K562 (cell line): ENCODE measurements at regions not wholly inside any gene's neighbourhood (a gene's known extent, or its start where the extent isn't known, plus 50 kb on each side); places are given as distances from the start of the nearest gene placed in this dataset.
A peak's percentile ranks its signal among the peaks of the same experiment; 100 is the strongest.

Source experiments
- ATF6 ChIP-seq: sonication (generic); formaldehyde crosslinking; IDR thresholded peaks from 2 replicates; pipeline ENCODE4 v1.4.0; 2020; ENCODE audit warnings: mild to moderate bottlenecking, missing genetic modification reagents
- E2F1 ChIP-seq: sonication (generic); formaldehyde crosslinking; IDR thresholded peaks from 2 replicates; pipeline ENCODE4 v1.8.1; 2023; ENCODE audit warnings: mild to moderate bottlenecking, missing genetic modification reagents, moderate library complexity
- ETV6 ChIP-seq, 3 experiments: fragments of 150-350 bp in 1 of 3; sonication (generic) in 1 of 3; formaldehyde crosslinking in 1 of 3; IDR thresholded peaks; 2 replicates each; pipeline versions ENCODE4 v1.6.1 to v1.8.0; 2014 to 2022; ENCODE audit warnings: borderline replicate concordance in 2 of 3, low read depth in 2 of 3, antibody characterized with exemption in 1 of 3, low read length in 1 of 3, mild to moderate bottlenecking in 1 of 3, missing genetic modification reagents in 1 of 3
- FIP1L1 ChIP-seq: fragments of 200-400 bp; formaldehyde crosslinking; IDR thresholded peaks from 2 replicates; pipeline ENCODE4 v1.6.1; 2018; ENCODE audit warnings: mild to moderate bottlenecking, low read depth, low read length; ENCODE audit not compliant: poor library complexity, severe bottlenecking
- FOXA3 ChIP-seq, 2 experiments: fragments of 450-650 bp in 1 of 2; sonication (generic) in 1 of 2; formaldehyde crosslinking; IDR thresholded peaks in 1 of 2; conservative IDR thresholded peaks in 1 of 2; 2 replicates each; pipeline versions ENCODE4 v1.4.0 to v1.8.0; 2020 to 2022; ENCODE audit warnings: mild to moderate bottlenecking in 2 of 2, missing genetic modification reagents in 1 of 2
- MTA2 ChIP-seq: fragments of 450-650 bp; IDR thresholded peaks from 2 replicates; pipeline ENCODE4 v1.6.1; 2016; ENCODE audit warnings: low read depth
- POLR2H ChIP-seq: IDR thresholded peaks from 2 replicates; pipeline ENCODE4 v1.6.1; 2016; ENCODE audit warnings: missing genetic modification characterization, low read depth, mild to moderate bottlenecking, control low read depth, missing compliant biosample characterization, moderate library complexity
- RCOR1 ChIP-seq, 2 experiments: IDR thresholded peaks; 2 replicates each; pipeline ENCODE4 v1.6.1; 2012; ENCODE audit warnings: low read depth in 2 of 2, low read length in 2 of 2, borderline replicate concordance in 1 of 2, improper control_type of control experiment in 1 of 2
- USF2 ChIP-seq: sonication (generic); formaldehyde crosslinking; IDR thresholded peaks from 2 replicates; pipeline ENCODE4 v1.5.0; 2020; ENCODE audit warnings: missing genetic modification reagents
- ZMIZ1 ChIP-seq, 2 experiments: fragments of 150-350 bp in 1 of 2; IDR thresholded peaks; 2 replicates each; pipeline ENCODE4 v1.6.1; 2012 to 2016; ENCODE audit warnings: low read depth in 2 of 2, low read length in 2 of 2, mild to moderate bottlenecking in 1 of 2, moderate library complexity in 1 of 2
- ZNF511 ChIP-seq: sonication (generic); formaldehyde crosslinking; IDR thresholded peaks from 2 replicates; pipeline ENCODE4 v1.8.0; 2022; ENCODE audit warnings: mild to moderate bottlenecking, missing genetic modification reagents
- TF ChIP-seq, protein P1 (sequence below): sonication (generic); formaldehyde crosslinking; IDR thresholded peaks from 2 replicates; pipeline ENCODE4 v1.8.1; 2023; ENCODE audit warnings: mild to moderate bottlenecking, missing genetic modification reagents
- TF ChIP-seq, protein P2 (sequence below), 2 experiments: fragments of 450-650 bp in 1 of 2; sonication (generic) in 1 of 2; formaldehyde crosslinking; conservative IDR thresholded peaks; 2 replicates each; pipeline versions ENCODE4 v1.4.0 to v1.8.1; 2020 to 2022; ENCODE audit warnings: mild to moderate bottlenecking in 1 of 2, missing genetic modification reagents in 1 of 2

DNA sequence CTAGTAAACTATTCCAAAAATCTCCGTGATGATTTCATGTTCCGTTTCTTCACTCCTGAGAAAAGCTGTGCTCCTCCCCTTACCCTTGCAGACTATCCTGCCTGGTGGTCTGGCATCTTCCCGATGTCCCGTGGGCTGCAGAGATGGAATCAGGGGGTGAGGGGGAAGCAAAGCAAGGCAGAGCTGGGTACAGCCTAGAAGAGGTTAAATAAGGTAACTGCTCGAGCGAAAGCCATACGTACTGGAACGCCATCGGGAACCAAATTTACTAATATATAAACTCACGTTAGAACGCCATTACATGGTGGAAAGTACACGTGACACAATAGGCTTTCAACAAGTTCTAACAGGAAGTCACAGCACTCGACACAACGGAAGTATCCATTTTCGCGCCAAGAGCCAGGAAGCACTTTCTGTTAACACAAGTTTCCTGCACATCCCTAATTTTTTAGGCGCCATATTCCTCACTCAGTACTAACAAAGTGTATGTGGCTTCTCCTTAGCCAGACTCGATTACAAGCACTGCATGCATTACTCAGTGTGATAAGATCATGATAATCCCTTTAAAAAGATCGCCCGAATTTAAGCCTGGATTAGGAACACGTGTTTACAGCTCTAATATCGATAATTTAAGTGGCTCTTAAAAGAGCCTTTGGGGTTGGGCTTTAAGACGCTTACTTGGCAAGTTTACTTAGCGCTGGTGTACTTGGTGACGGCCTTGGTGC is 101.6 kb upstream of the PRSS16 start (continued):
- TF ChIP-seq ZMIZ1 (IDR thresholded peaks at IDR 0.05; ENCODE audit: low read depth in 2 of 2, low read length in 2 of 2) (no peak), MTA2 (no peak), ZNF511 (CRISPR knock-in tag) (no peak), FIP1L1 (peak; percentile 57), USF2 (CRISPR knock-in tag) (peak; percentile 76), POLR2H (tag) (no peak; the same call in 1 of the 2 replicates), RCOR1 (IDR thresholded peaks at IDR 0.05; ENCODE audit: borderline replicate concordance in 1 of 2, low read depth in 2 of 2, low read length in 2 of 2) (no peak; a peak in 1 of 4 replicates), FOXA3 (CRISPR knock-in tag; conservative IDR thresholded peaks at IDR 0.05 in 1 of 2, IDR thresholded peaks at IDR 0.05 in 1 of 2) (peak in 1 of 2 experiments; percentile 48; a peak in 1 of 4 replicates), ETV6 (IDR thresholded peaks at IDR 0.05; ENCODE audit: borderline replicate concordance in 1 of 2, low read depth in 2 of 2, low read length in 1 of 2) (peak; percentile 54 to 71; a peak in 2 of 4 replicates), ETV6 (CRISPR knock-in tag; IDR thresholded peaks at IDR 0.05; ENCODE audit: borderline replicate concordance) (peak; percentile 83), ATF6 (CRISPR knock-in tag) (0 out of 2 replicates have a peak, but pooled peaks have one; percentile 22), E2F1 (CRISPR knock-in tag) (peak; percentile 91)
- TF ChIP-seq, protein P1, sequence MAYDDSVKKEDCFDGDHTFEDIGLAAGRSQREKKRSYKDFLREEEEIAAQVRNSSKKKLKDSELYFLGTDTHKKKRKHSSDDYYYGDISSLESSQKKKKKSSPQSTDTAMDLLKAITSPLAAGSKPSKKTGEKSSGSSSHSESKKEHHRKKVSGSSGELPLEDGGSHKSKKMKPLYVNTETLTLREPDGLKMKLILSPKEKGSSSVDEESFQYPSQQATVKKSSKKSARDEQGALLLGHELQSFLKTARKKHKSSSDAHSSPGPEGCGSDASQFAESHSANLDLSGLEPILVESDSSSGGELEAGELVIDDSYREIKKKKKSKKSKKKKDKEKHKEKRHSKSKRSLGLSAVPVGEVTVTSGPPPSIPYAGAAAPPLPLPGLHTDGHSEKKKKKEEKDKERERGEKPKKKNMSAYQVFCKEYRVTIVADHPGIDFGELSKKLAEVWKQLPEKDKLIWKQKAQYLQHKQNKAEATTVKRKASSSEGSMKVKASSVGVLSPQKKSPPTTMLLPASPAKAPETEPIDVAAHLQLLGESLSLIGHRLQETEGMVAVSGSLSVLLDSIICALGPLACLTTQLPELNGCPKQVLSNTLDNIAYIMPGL (CRISPR knock-in tag) = peak; percentile 32
- TF ChIP-seq, protein P2, sequence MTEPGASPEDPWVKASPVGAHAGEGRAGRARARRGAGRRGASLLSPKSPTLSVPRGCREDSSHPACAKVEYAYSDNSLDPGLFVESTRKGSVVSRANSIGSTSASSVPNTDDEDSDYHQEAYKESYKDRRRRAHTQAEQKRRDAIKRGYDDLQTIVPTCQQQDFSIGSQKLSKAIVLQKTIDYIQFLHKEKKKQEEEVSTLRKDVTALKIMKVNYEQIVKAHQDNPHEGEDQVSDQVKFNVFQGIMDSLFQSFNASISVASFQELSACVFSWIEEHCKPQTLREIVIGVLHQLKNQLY (CRISPR knock-in tag; conservative IDR thresholded peaks at IDR 0.05) = no peak; a peak in 1 of 4 replicates
